ENCODE measurements at regions not wholly inside any gene's neighbourhood (a gene's known extent, or its start where the extent isn't known, plus 50 kb on each side); places are given as distances from the start of the nearest gene placed in this dataset.

DNA sequence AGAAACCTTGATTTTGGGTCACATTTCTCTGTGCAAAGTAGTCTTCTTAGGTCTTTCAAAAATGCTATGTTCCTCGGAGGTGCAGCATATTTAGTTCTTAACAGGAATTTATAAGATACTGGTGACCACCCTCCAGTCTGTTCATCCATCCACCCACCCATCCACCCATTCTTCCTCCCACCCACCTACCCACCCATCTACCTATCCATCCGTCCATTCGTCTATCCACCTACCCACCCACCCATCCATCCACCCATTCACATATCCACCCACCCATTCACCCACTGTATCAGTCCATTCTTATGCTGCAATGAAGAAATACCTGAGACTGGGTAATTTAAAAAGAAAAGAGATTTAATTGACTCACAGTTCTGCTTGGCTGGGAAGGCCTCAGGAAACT lies 74.9 kb downstream of the KCTD15 start:
- no peak overlapping the region for H3K27ac ChIP-seq (ENCODE audit: insufficient read depth, low read length)
- H3K4me3 ChIP-seq (replicated peaks in 1 of 4; ENCODE audit: control extremely low read depth in 1 of 4, insufficient read depth in 1 of 4, low read depth in 3 of 4, low read length in 4 of 4), result no peak overlapping the region
- TF ChIP-seq, protein P1, sequence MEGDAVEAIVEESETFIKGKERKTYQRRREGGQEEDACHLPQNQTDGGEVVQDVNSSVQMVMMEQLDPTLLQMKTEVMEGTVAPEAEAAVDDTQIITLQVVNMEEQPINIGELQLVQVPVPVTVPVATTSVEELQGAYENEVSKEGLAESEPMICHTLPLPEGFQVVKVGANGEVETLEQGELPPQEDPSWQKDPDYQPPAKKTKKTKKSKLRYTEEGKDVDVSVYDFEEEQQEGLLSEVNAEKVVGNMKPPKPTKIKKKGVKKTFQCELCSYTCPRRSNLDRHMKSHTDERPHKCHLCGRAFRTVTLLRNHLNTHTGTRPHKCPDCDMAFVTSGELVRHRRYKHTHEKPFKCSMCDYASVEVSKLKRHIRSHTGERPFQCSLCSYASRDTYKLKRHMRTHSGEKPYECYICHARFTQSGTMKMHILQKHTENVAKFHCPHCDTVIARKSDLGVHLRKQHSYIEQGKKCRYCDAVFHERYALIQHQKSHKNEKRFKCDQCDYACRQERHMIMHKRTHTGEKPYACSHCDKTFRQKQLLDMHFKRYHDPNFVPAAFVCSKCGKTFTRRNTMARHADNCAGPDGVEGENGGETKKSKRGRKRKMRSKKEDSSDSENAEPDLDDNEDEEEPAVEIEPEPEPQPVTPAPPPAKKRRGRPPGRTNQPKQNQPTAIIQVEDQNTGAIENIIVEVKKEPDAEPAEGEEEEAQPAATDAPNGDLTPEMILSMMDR (conservative IDR thresholded peaks at IDR 0.05 in 1 of 2, IDR thresholded peaks at IDR 0.05 in 1 of 2; ENCODE audit: low read depth in 1 of 2, low read length in 2 of 2), result no peak
- no peak for TF ChIP-seq EZH2 (IDR thresholded peaks at IDR 0.05; ENCODE audit: low read length, missing control alignments)
- DNase-seq (ENCODE audit: low read depth in 2 of 2), result no peak
- no peak overlapping the region for H3K9ac ChIP-seq (ENCODE audit: insufficient read depth, low read length)
- H2AFZ ChIP-seq (ENCODE audit: low read length), result no peak overlapping the region
- H3K79me2 ChIP-seq (ENCODE audit: control insufficient read depth, insufficient read depth, low read length), result no peaks in the 10 kb centered on the region
- H3K4me2 ChIP-seq (ENCODE audit: extremely low read depth, insufficient read depth, low read length), result no peak overlapping the region
- H4K20me1 ChIP-seq (ENCODE audit: control insufficient read depth, extremely low read depth, insufficient read depth, low read length), result no peaks in the 10 kb centered on the region
- H3K4me1 ChIP-seq (ENCODE audit: control insufficient read depth, extremely low read depth, insufficient read depth, low read length), result no peaks in the 10 kb centered on the region
- no peaks in the 10 kb centered on the region for H3K9me3 ChIP-seq (ENCODE audit: control insufficient read depth, insufficient read depth, low read depth, low read length)
- no peaks in the 10 kb centered on the region for H3K36me3 ChIP-seq (ENCODE audit: control insufficient read depth, insufficient read depth, low read length)
- H3K27me3 ChIP-seq (ENCODE audit: control insufficient read depth, insufficient read depth, low read length), result no peaks in the 10 kb centered on the region

GRCh38 chr19:33872445-33873320 lies 76.0 kb downstream of the KCTD15 start:
- no peak for DNase-seq (ENCODE audit: low read depth in 2 of 2)
- TF ChIP-seq, protein P1 (conservative IDR thresholded peaks at IDR 0.05 in 1 of 2, IDR thresholded peaks at IDR 0.05 in 1 of 2; ENCODE audit: low read depth in 1 of 2, low read length in 2 of 2), result no peak
- TF ChIP-seq EZH2 (IDR thresholded peaks at IDR 0.05; ENCODE audit: low read length, missing control alignments), result no peak
- no peaks in the 10 kb centered on the region for H3K9me3 ChIP-seq (ENCODE audit: control insufficient read depth, insufficient read depth, low read depth, low read length)
- H2AFZ ChIP-seq (ENCODE audit: low read length), result no peak overlapping the region
- H3K9ac ChIP-seq (ENCODE audit: insufficient read depth, low read length), result no peak overlapping the region
- no peaks in the 10 kb centered on the region for H4K20me1 ChIP-seq (ENCODE audit: control insufficient read depth, extremely low read depth, insufficient read depth, low read length)
- no peak overlapping the region for H3K27ac ChIP-seq (ENCODE audit: insufficient read depth, low read length)
- H3K4me2 ChIP-seq (ENCODE audit: extremely low read depth, insufficient read depth, low read length), result no peak overlapping the region
- H3K36me3 ChIP-seq (ENCODE audit: control insufficient read depth, insufficient read depth, low read length), result no peaks in the 10 kb centered on the region
- no peaks in the 10 kb centered on the region for H3K79me2 ChIP-seq (ENCODE audit: control insufficient read depth, insufficient read depth, low read length)
- H3K4me1 ChIP-seq (ENCODE audit: control insufficient read depth, extremely low read depth, insufficient read depth, low read length), result no peaks in the 10 kb centered on the region
- no peak overlapping the region for H3K4me3 ChIP-seq (replicated peaks in 1 of 4; ENCODE audit: control extremely low read depth in 1 of 4, insufficient read depth in 1 of 4, low read depth in 3 of 4, low read length in 4 of 4)
- no peaks in the 10 kb centered on the region for H3K27me3 ChIP-seq (ENCODE audit: control insufficient read depth, insufficient read depth, low read length)

DNA sequence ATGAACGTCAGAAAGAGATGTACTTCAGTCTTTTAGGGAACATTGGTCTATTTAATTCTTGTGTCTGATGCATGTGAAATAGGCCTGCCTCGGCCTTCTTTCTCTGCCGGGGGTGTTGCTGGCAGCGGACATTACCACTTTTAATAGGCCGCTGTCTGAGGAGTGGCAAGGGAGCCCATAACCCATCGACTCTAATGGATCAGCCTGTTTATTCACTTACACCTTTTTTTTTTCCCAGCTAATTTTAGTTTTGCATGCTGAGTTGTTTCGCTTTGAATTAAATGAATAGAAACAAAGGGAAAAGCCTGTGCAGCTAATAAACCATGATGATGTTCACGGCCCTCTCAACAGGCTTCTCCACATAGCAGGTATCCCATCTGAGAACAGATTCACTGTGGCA lies 78.4 kb downstream of the KCTD15 start:
- DNase-seq (ENCODE audit: low read depth in 2 of 2), result no peak
- Histone ChIP-seq H3K36me3 (ENCODE audit: control insufficient read depth, insufficient read depth, low read length) (no peaks in the 10 kb centered on the region), H4K20me1 (ENCODE audit: control insufficient read depth, extremely low read depth, insufficient read depth, low read length) (no peaks in the 10 kb centered on the region), H3K9ac (ENCODE audit: insufficient read depth, low read length) (no peak overlapping the region), H3K27me3 (ENCODE audit: control insufficient read depth, insufficient read depth, low read length) (no peaks in the 10 kb centered on the region), H3K4me1 (ENCODE audit: control insufficient read depth, extremely low read depth, insufficient read depth, low read length) (no peaks in the 10 kb centered on the region), H3K9me3 (ENCODE audit: control insufficient read depth, insufficient read depth, low read depth, low read length) (no peaks in the 10 kb centered on the region), H3K79me2 (ENCODE audit: control insufficient read depth, insufficient read depth, low read length) (no peaks in the 10 kb centered on the region), H3K27ac (ENCODE audit: insufficient read depth, low read length) (no peak overlapping the region), H3K4me2 (ENCODE audit: extremely low read depth, insufficient read depth, low read length) (no peak overlapping the region), H3K4me3 (replicated peaks in 1 of 4; ENCODE audit: control extremely low read depth in 1 of 4, insufficient read depth in 1 of 4, low read depth in 3 of 4, low read length in 4 of 4) (no peak overlapping the region), H2AFZ (ENCODE audit: low read length) (no peak overlapping the region)
- TF ChIP-seq, protein P1 (conservative IDR thresholded peaks at IDR 0.05 in 1 of 2, IDR thresholded peaks at IDR 0.05 in 1 of 2; ENCODE audit: low read depth in 1 of 2, low read length in 2 of 2), result no peak
- no peak for TF ChIP-seq EZH2 (IDR thresholded peaks at IDR 0.05; ENCODE audit: low read length, missing control alignments)

Measured in fibroblast of lung (primary cell).